ENCODE measurements at regions not wholly inside any gene's neighbourhood (a gene's known extent, or its start where the extent isn't known, plus 50 kb on each side); places are given as distances from the start of the nearest gene placed in this dataset.

DNA sequence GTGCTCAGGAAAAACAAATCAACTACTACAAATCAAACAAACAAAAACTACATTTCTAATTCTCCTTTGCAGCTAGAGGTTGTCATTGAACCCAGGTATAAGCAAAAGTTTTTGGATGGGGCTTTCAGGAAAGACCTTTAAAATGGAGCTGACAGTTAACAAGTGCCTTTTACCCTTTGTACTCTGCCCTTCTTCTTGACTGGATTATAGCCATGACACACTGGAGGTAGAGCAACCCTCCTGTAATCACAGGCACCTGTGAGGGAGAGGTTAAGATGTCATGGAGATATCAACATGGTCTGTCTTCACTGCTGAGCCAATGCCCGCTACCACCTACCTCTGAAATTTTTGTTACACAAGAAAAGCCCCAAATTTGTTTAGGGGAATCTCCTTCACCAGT is 100.0 kb upstream of the GLS start:
- Histone ChIP-seq H3K4me1 (ENCODE audit: low read length) (peaks cover 8% of the 10 kb centered on the region; the same call in 1 of the 2 replicates), H3K9me3 (ENCODE audit: insufficient read depth, low read length) (no peaks in the 10 kb centered on the region), H3K4me2 (ENCODE audit: low read length) (no peak overlapping the region), H3K36me3 (replicated peaks; ENCODE audit: low read depth, low read length) (no peaks in the 10 kb centered on the region), H3K27ac (ENCODE audit: low read length) (no peak overlapping the region), H3K9ac (ENCODE audit: low read length) (no peak overlapping the region), H4K20me1 (ENCODE audit: insufficient read depth, low read length) (no peaks in the 10 kb centered on the region), H2AFZ (ENCODE audit: low read depth, low read length) (no peak overlapping the region), H3K27me3 (ENCODE audit: low read depth, low read length) (peaks cover 19% of the 10 kb centered on the region), H3K79me2 (ENCODE audit: low read length) (no peaks in the 10 kb centered on the region), H3K4me3 (ENCODE audit: low read length) (0 out of 2 replicates have a peak overlapping the region, but pooled peaks have one; percentile 71)
- TF ChIP-seq, protein P1, sequence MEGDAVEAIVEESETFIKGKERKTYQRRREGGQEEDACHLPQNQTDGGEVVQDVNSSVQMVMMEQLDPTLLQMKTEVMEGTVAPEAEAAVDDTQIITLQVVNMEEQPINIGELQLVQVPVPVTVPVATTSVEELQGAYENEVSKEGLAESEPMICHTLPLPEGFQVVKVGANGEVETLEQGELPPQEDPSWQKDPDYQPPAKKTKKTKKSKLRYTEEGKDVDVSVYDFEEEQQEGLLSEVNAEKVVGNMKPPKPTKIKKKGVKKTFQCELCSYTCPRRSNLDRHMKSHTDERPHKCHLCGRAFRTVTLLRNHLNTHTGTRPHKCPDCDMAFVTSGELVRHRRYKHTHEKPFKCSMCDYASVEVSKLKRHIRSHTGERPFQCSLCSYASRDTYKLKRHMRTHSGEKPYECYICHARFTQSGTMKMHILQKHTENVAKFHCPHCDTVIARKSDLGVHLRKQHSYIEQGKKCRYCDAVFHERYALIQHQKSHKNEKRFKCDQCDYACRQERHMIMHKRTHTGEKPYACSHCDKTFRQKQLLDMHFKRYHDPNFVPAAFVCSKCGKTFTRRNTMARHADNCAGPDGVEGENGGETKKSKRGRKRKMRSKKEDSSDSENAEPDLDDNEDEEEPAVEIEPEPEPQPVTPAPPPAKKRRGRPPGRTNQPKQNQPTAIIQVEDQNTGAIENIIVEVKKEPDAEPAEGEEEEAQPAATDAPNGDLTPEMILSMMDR (IDR thresholded peaks at IDR 0.05; ENCODE audit: low read depth, low read length), result no peak
- no peak for TF ChIP-seq EZH2phosphoT487 (IDR thresholded peaks at IDR 0.05; ENCODE audit: low read depth)

DNA sequence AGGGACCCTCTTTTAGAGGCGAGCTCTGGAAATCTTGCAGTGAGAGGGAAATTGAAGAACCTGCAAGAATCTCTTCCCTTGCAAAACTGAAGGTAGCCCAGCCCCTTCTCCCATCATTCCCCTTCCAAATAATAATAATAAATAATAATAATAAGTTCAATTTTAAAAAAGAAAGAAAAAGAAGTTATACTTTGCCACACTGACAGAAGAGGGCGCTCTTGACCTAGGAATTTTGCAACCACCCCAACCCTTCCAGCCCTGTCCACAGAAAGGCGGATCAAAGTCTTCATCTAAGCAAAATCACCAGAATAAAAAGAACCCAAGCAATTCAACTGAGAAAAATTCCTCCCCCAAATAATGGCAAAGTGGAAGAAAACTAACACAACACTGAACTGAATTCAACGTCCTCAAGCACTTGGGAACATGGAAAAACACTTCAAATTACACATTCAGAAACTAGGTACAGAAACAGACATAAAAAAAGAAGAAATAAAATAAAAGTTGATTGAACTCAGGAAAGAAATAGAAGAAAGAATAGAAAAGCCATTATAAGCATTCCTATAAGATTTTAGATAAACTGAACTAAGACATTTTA is 98.9 kb upstream of the GLS start:
- Histone ChIP-seq H3K9me3 (ENCODE audit: insufficient read depth, low read length) (no peaks in the 10 kb centered on the region), H3K27ac (ENCODE audit: low read length) (no peak overlapping the region), H3K4me1 (ENCODE audit: low read length) (peaks cover 8% of the 10 kb centered on the region; the same call in 1 of the 2 replicates), H3K27me3 (ENCODE audit: low read depth, low read length) (peaks cover 19% of the 10 kb centered on the region), H4K20me1 (ENCODE audit: insufficient read depth, low read length) (no peaks in the 10 kb centered on the region), H3K4me2 (ENCODE audit: low read length) (peak overlapping the region; percentile 74), H3K36me3 (replicated peaks; ENCODE audit: low read depth, low read length) (no peaks in the 10 kb centered on the region), H3K4me3 (ENCODE audit: low read length) (peak overlapping the region; percentile 71), H3K9ac (ENCODE audit: low read length) (peak overlapping the region; percentile 11; the same call in 1 of the 2 replicates), H2AFZ (ENCODE audit: low read depth, low read length) (peak overlapping the region; percentile 85), H3K79me2 (ENCODE audit: low read length) (no peaks in the 10 kb centered on the region)
- TF ChIP-seq, protein P1 (IDR thresholded peaks at IDR 0.05; ENCODE audit: low read depth, low read length), result peak; percentile 52
- TF ChIP-seq EZH2phosphoT487 (IDR thresholded peaks at IDR 0.05; ENCODE audit: low read depth), result no peak

DNA sequence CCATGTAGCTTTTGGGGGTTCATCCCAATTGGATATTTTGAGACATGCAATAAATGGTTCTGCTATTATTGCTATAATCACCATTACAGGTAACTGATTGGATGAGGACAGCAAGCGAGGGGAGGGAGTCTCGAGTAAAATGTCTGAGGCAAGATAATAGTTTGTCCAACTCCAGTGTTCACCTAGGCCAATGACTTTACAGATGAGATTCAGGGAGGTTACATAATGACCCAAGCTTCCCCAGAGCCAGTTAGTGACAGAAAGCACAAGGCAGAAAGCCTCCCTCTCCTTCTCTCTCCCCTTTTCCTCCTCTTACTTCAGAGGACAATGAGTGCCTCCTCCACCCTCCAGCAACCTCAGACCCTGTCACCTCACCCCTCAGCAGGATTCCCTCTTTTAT is 98.4 kb upstream of the GLS start:
- no peak overlapping the region for H3K9ac ChIP-seq (ENCODE audit: low read length)
- H3K4me3 ChIP-seq (ENCODE audit: low read length), result no peak overlapping the region
- no peaks in the 10 kb centered on the region for H3K9me3 ChIP-seq (ENCODE audit: insufficient read depth, low read length)
- no peak overlapping the region for H2AFZ ChIP-seq (ENCODE audit: low read depth, low read length)
- peaks cover 19% of the 10 kb centered on the region for H3K27me3 ChIP-seq (ENCODE audit: low read depth, low read length)
- H3K27ac ChIP-seq (ENCODE audit: low read length), result no peak overlapping the region
- no peak overlapping the region for H3K4me2 ChIP-seq (ENCODE audit: low read length)
- H3K79me2 ChIP-seq (ENCODE audit: low read length), result no peaks in the 10 kb centered on the region
- H3K4me1 ChIP-seq (ENCODE audit: low read length), result peaks cover 8% of the 10 kb centered on the region; the same call in 1 of the 2 replicates
- no peaks in the 10 kb centered on the region for H4K20me1 ChIP-seq (ENCODE audit: insufficient read depth, low read length)
- TF ChIP-seq, protein P1 (IDR thresholded peaks at IDR 0.05; ENCODE audit: low read depth, low read length), result no peak
- no peak for TF ChIP-seq EZH2phosphoT487 (IDR thresholded peaks at IDR 0.05; ENCODE audit: low read depth)
- H3K36me3 ChIP-seq (replicated peaks; ENCODE audit: low read depth, low read length), result no peaks in the 10 kb centered on the region

DNA sequence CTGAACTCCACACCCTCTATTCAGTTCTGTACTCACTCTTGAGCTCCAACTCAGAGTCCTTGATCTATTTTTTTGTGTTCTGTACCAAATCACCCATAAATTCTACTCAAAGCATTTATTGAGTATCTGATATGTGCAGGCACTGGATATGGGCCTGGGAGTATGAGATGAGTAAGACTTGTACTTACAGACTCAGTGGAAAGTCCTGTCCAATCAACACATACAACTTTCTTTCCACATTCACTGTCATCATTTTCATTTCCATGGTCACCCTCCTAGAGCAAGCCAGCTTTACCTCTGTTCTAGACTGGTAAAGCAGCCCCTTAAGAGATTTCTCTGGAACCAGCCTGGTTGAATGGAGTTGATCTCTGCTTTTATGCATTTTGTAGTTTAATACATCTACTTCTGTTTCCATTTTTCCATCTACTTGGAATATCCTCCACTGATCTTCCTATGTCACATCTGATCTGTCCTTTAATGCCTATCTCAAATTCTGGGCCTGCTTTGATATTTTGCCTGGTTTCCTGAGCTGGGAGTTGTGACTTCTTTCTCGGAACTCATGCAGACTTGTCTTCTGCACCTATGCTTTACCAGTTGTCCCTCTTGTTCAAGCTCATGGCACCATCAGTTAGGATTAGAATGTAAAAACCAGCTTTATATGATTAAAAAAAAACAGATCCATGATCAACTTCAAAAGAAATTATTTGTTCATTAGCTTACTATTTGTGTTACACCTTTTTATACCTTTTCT is 96.9 kb upstream of the GLS start:
- no peak for TF ChIP-seq EZH2phosphoT487 (IDR thresholded peaks at IDR 0.05; ENCODE audit: low read depth)
- TF ChIP-seq, protein P1 (IDR thresholded peaks at IDR 0.05; ENCODE audit: low read depth, low read length), result no peak
- Histone ChIP-seq H3K79me2 (ENCODE audit: low read length) (no peaks in the 10 kb centered on the region), H2AFZ (ENCODE audit: low read depth, low read length) (no peak overlapping the region), H3K27ac (ENCODE audit: low read length) (no peak overlapping the region), H3K4me3 (ENCODE audit: low read length) (no peak overlapping the region), H3K9me3 (ENCODE audit: insufficient read depth, low read length) (no peaks in the 10 kb centered on the region), H4K20me1 (ENCODE audit: insufficient read depth, low read length) (no peaks in the 10 kb centered on the region), H3K4me2 (ENCODE audit: low read length) (no peak overlapping the region), H3K9ac (ENCODE audit: low read length) (no peak overlapping the region), H3K36me3 (replicated peaks; ENCODE audit: low read depth, low read length) (no peaks in the 10 kb centered on the region), H3K27me3 (ENCODE audit: low read depth, low read length) (peaks cover 19% of the 10 kb centered on the region), H3K4me1 (ENCODE audit: low read length) (peaks cover 8% of the 10 kb centered on the region; the same call in 1 of the 2 replicates)
